Testis (tissue), 2 donors: ENCODE measurements at regions not wholly inside any gene's neighbourhood (a gene's known extent, or its start where the extent isn't known, plus 50 kb on each side); places are given as distances from the start of the nearest gene placed in this dataset.

Experiments
- DNase-seq: peaks from one replicate; pipeline ENCODE4 v3.0.0-alpha.2; 2019
- H3K27ac ChIP-seq, 2 donors: fragments of 200-600 bp; sonication (generic); one replicate each; pipeline ENCODE4 v1.5.1; 2019
- H3K27me3 ChIP-seq: fragments of 200-600 bp; sonication (generic); one replicate; pipeline ENCODE4 v1.5.1; 2019
- H3K36me3 ChIP-seq: fragments of 200-600 bp; sonication (generic); one replicate; pipeline ENCODE4 v1.5.1; 2017; ENCODE audit warnings: low read depth; ENCODE audit errors: missing control alignments
- H3K4me1 ChIP-seq: fragments of 200-600 bp; sonication (generic); one replicate; pipeline ENCODE4 v1.5.1; 2019
- H3K4me3 ChIP-seq, 2 donors: fragments of 200-600 bp; sonication (generic); one replicate each; pipeline ENCODE4 v1.5.1; 2017 to 2019
- H3K9me3 ChIP-seq: fragments of 200-600 bp; sonication (generic); one replicate; pipeline ENCODE4 v1.5.1; 2017
- POLR2A ChIP-seq: fragments of 450-650 bp; IDR thresholded peaks from one replicate; pipeline ENCODE4 v1.6.1; 2017; ENCODE audit warnings: antibody characterized with exemption, mild to moderate bottlenecking, moderate library complexity
- WGBS, 2 donors: methylation state at CpG; one replicate each; pipeline ENCODE4 v1.1.5; 2018; 5-methylcytosine and 5-hydroxymethylcytosine counted together
- intact Hi-C: fragments of 100-400 bp; cut with DNase I; formaldehyde crosslinking; loops from one replicate; pipeline ENCODE4 v1.15.1; 2023; ENCODE audit warnings: low total_unique reads
- TF ChIP-seq, protein P1 (sequence below), 3 experiments: fragments of 450-650 bp in 2 of 3; fragments of 200-600 bp in 1 of 3; sonication (generic) in 1 of 3; IDR thresholded peaks; one replicate each; pipeline ENCODE4 v1.5.1; 2016 to 2019; ENCODE audit warnings: antibody characterized with exemption in 3 of 3, mild to moderate bottlenecking in 2 of 3, moderate library complexity in 1 of 3

GRCh38 chr7:131970602-131971001, 414.2 kb upstream of the PODXL start:
- no peak for TF ChIP-seq POLR2A
- TF ChIP-seq, protein P1, sequence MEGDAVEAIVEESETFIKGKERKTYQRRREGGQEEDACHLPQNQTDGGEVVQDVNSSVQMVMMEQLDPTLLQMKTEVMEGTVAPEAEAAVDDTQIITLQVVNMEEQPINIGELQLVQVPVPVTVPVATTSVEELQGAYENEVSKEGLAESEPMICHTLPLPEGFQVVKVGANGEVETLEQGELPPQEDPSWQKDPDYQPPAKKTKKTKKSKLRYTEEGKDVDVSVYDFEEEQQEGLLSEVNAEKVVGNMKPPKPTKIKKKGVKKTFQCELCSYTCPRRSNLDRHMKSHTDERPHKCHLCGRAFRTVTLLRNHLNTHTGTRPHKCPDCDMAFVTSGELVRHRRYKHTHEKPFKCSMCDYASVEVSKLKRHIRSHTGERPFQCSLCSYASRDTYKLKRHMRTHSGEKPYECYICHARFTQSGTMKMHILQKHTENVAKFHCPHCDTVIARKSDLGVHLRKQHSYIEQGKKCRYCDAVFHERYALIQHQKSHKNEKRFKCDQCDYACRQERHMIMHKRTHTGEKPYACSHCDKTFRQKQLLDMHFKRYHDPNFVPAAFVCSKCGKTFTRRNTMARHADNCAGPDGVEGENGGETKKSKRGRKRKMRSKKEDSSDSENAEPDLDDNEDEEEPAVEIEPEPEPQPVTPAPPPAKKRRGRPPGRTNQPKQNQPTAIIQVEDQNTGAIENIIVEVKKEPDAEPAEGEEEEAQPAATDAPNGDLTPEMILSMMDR (IDR thresholded peaks at IDR 0.05): no peak
- intact Hi-C loops: no loop called here
- no peaks in the 10 kb centered on the region for H3K27me3 ChIP-seq

DNA sequence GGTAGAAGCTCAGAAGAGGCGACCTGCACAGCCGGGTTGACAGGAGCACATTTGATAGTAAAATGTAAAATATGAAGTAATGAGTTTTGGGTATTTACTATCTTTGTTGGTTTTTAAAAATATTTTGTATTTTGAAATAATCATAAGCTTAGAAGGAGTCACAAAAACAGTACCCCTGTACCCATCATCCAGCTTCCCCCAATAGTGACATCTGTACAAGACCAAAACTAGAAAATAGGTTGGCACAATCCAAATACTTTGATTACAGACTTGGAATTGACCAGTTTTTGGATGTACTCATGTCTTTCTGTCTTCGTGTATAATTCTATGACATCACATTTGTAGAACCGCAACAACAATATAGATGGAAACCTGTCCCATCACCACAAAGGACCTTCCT, 413.1 kb upstream of the PODXL start:
- 96 to 99% methylated on average over 4 of the region's 4 CpGs for WGBS, 2 donors
- H3K4me3 ChIP-seq: no peak overlapping the region
- H3K27ac ChIP-seq: no peak overlapping the region
- H3K27me3 ChIP-seq: no peaks in the 10 kb centered on the region
- H3K36me3 ChIP-seq: no peaks in the 10 kb centered on the region
- no peaks in the 10 kb centered on the region for H3K9me3 ChIP-seq
- no peak for TF ChIP-seq POLR2A
- TF ChIP-seq, protein P1 (IDR thresholded peaks at IDR 0.05): no peak
- H3K4me1 ChIP-seq: no peaks in the 10 kb centered on the region
- no peak for DNase-seq
- intact Hi-C loops: no loop called here

More at GRCh38 chr7:131970602-131971001, 414.2 kb upstream of the PODXL start:
- Histone ChIP-seq H3K27ac (no peak overlapping the region), H3K4me3 (no peak overlapping the region), H3K9me3 (no peaks in the 10 kb centered on the region), H3K36me3 (no peaks in the 10 kb centered on the region), H3K4me1 (no peaks in the 10 kb centered on the region)
- DNase-seq: no peak
- WGBS, 2 donors: 82 to 85% methylated on average over 4 of the region's 4 CpGs

- Histone ChIP-seq H3K4me3 (no peak overlapping the region), H3K27me3 (no peaks in the 10 kb centered on the region), H3K9me3 (no peaks in the 10 kb centered on the region), H3K4me1 (no peaks in the 10 kb centered on the region), H3K36me3 (no peaks in the 10 kb centered on the region), H3K27ac (no peak overlapping the region)
- TF ChIP-seq, protein P1 (IDR thresholded peaks at IDR 0.05): no peak
- no peak for TF ChIP-seq POLR2A
- 83 to 86% methylated on average over 2 of the region's 2 CpGs for WGBS, 2 donors
- no peak for DNase-seq
- intact Hi-C loops: no loop called here
Measured at GRCh38 chr7:131967216-131967730, 410.8 kb upstream of the PODXL start.

DNA sequence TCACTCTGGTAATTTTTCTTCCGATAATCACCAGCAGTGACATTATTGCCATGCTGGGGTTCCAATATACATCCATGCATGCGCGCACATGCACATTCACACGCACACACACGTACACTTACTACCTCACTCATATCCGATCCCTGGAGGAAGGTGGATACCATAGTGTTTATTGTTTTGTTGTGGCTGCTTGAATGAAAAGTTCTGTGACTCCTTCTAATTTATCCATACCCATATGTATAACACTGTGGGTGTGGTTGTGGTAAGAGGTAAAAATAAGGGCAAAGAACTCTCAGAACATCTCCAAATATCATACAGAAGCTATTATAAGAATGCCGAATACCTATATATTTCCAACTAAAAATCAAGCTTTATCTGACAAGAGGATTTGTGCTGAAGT, 407.8 kb upstream of the PODXL start:
- Histone ChIP-seq H3K27me3 (no peaks in the 10 kb centered on the region), H3K36me3 (no peaks in the 10 kb centered on the region), H3K27ac (no peak overlapping the region), H3K4me1 (no peaks in the 10 kb centered on the region), H3K4me3 (no peak overlapping the region), H3K9me3 (no peaks in the 10 kb centered on the region)
- DNase-seq: no peak
- 95% methylated on average over 7 of the region's 7 CpGs for WGBS, 2 donors
- TF ChIP-seq, protein P1 (IDR thresholded peaks at IDR 0.05): no peak
- no peak for TF ChIP-seq POLR2A
- intact Hi-C loops: no loop called here

DNA sequence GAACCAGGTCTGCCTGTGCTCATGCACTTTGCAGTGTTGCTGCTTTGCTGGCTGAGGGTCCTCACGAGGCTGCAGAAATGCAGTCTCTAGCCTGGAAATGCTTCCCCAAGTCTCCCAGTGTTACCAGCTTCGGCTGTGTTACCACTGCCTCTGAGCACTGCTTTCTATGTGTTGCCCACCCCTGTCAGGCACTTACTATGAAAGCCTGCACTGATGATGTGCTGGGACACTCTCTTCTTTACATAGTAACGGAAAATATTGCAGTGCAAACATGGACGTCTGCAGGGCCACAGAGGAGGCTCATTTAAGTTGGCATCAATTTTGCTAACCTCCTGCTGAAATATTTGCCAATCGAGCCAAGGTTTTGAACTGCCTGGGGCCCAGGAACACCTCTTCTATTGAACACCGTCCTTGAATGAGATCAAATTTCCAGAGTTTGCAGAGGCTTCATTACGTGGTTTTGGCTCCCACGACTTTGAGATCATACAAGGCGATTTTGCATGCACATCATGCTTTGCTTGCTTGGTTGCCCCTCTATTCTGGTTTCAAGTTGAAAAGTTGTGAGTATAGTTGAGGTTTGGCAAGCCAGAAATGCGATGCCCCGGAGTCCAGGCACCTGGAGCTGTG, 404.7 kb upstream of the PODXL start:
- intact Hi-C loops: no loop called here
- no peaks in the 10 kb centered on the region for H3K27me3 ChIP-seq
- 76 to 82% methylated on average over 11 of the region's 11 CpGs for WGBS, 2 donors
- TF ChIP-seq, protein P1 (IDR thresholded peaks at IDR 0.05): no peak
- TF ChIP-seq POLR2A: no peak
- H3K4me3 ChIP-seq: no peak overlapping the region
- DNase-seq: no peak
- H3K4me1 ChIP-seq: no peaks in the 10 kb centered on the region
- H3K27ac ChIP-seq: no peak overlapping the region
- no peaks in the 10 kb centered on the region for H3K9me3 ChIP-seq
- no peaks in the 10 kb centered on the region for H3K36me3 ChIP-seq
